Cardiac fibroblast (primary cell): ENCODE measurements at regions not wholly inside any gene's neighbourhood (a gene's known extent, or its start where the extent isn't known, plus 50 kb on each side); places are given as distances from the start of the nearest gene placed in this dataset.
A peak's percentile ranks its signal among the peaks of the same experiment; 100 is the strongest.

Source experiments
- DNase-seq, 2 donors: peaks; one replicate each; pipeline versions ENCODE4 v3.0.0 to v3.0.0-alpha.2; 2010; ENCODE audit warnings: low read depth in 2 of 2
- H3K4me3 ChIP-seq, 2 donors: replicated peaks in 1 of 2; 1 replicate in 1 of 2; 2 replicates in 1 of 2; pipeline ENCODE4 v1.5.1; 2011; ENCODE audit warnings: low read depth in 2 of 2, low read length in 2 of 2, mild to moderate bottlenecking in 2 of 2, moderate library complexity in 1 of 2
- TF ChIP-seq, protein P1 (sequence below): IDR thresholded peaks from one replicate; pipeline ENCODE4 v1.5.1; 2011; ENCODE audit warnings: low read depth, mild to moderate bottlenecking, low read length, inconsistent platforms

GRCh38 chr4:119794113-119794512, 165.5 kb upstream of the PDE5A start:
- TF ChIP-seq, protein P1, sequence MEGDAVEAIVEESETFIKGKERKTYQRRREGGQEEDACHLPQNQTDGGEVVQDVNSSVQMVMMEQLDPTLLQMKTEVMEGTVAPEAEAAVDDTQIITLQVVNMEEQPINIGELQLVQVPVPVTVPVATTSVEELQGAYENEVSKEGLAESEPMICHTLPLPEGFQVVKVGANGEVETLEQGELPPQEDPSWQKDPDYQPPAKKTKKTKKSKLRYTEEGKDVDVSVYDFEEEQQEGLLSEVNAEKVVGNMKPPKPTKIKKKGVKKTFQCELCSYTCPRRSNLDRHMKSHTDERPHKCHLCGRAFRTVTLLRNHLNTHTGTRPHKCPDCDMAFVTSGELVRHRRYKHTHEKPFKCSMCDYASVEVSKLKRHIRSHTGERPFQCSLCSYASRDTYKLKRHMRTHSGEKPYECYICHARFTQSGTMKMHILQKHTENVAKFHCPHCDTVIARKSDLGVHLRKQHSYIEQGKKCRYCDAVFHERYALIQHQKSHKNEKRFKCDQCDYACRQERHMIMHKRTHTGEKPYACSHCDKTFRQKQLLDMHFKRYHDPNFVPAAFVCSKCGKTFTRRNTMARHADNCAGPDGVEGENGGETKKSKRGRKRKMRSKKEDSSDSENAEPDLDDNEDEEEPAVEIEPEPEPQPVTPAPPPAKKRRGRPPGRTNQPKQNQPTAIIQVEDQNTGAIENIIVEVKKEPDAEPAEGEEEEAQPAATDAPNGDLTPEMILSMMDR = no peak
- H3K4me3 ChIP-seq = no peak overlapping the region
- DNase-seq = no peak

DNA sequence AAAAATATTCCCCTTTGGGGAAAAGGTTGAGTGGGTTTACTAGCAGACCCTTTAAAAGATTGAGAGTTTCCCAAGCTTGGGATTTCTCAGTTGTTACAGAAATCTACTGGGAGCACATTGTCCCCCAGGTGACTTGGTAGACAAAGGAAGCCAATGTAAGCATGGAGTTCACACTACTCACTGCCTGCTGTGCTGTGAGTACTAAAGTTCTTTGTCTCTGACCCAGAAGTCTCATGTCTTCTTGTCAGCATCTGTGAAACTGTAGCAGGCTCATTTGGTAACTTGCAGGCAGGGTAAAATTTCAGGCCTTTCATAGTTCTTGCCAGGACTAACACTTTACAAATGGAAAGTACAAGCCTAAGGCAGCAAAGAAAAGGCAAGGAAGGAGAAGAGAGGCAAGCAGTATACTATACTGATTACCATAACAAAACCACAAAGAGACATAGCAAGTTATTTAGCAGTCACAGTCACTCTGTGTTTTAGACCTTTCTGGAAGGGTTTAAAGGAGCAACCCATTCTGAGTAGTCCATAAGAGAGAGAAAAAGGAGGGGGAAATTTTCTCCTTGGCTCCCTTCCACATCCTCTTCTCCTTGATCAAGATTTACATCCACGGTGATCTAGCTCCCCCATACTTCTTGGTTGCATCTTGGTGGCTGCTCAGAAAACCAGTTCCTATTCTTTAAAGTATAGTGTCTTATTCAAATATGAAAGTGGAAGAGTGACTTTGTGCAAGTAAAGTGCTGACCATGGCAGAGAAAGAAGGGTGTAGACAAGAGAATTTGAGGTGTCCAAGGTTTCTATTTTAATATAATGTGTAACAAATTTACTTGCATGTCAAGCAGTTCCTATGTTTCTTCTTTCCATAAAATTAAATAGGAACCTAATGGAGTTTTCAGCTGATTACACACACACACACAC, 160.0 kb upstream of the PDE5A start:
- no peak overlapping the region for H3K4me3 ChIP-seq
- TF ChIP-seq, protein P1 = no peak
- no peak for DNase-seq

DNA sequence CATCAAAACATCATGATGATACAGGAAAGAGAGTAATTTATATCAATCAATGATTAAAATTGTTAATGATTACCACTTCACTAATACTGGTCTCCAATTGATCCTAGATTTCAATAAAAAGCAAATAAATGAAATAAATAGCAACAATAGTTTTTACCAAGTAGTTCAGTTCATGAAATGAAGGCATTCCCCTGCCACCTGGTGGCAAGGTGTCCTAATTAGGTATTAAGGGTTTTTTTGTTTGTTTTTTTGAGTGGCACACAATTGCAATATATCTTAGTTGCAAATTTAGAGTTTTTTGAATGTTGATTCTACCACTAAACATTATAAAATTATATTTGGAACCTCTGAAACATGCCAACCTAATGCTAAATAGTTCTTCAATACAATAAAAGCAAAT, 157.4 kb upstream of the PDE5A start:
- TF ChIP-seq, protein P1 = no peak
- peak; percentile 40 to 57 for DNase-seq

DNA sequence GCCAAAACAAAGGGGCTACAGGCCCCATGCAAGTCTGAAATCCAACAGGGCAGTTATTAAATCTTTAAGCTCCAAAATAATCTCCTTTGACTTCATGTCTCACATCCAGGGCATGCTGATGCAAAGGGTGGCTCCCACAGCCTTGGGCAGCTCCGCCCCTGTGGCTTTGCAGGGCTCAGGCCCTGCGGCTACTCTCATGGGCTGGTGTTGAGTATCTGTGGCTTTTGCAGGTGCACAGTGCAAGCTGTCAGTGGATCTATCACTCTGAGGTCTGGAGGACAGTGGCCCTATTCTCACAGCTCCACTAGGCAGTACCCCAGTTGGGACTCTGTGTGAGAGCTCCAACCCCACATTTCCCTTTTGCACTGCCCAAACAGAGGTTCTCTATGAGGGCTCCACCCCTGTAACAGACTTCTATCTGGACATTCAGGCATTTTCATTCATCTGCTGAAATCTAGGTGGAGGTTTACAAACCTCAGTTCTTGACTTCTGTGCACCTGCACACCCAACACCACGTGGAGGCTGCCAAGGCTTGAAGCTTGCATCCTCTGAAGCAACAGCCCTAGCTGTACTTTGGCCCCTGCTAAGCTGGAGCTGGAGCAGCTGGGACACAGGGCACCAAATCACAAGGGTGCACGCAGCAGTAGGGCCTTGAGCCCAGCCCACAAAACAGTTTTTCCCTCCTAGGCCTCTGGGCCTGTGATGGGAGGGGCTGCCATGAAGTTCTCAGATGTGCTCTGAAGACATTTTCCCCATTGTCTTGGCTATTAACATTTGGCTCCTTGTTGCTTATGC, 154.8 kb upstream of the PDE5A start:
- no peak overlapping the region for H3K4me3 ChIP-seq
- DNase-seq = no peak
- TF ChIP-seq, protein P1 = no peak

More for the DNA sequence above, 157.4 kb upstream of the PDE5A start:
- no peak overlapping the region for H3K4me3 ChIP-seq

- TF ChIP-seq, protein P1 = no peak
- no peak for DNase-seq
- no peak overlapping the region for H3K4me3 ChIP-seq
Observed at GRCh38 chr4:119781044-119781443, 152.4 kb upstream of the PDE5A start.

- TF ChIP-seq, protein P1 = no peak
- DNase-seq = no peak
- H3K4me3 ChIP-seq = no peak overlapping the region
Observed at GRCh38 chr4:119774840-119775239, 146.2 kb upstream of the PDE5A start.
